ENCODE measurements at regions not wholly inside any gene's neighbourhood (a gene's known extent, or its start where the extent isn't known, plus 50 kb on each side); places are given as distances from the start of the nearest gene placed in this dataset.

DNA sequence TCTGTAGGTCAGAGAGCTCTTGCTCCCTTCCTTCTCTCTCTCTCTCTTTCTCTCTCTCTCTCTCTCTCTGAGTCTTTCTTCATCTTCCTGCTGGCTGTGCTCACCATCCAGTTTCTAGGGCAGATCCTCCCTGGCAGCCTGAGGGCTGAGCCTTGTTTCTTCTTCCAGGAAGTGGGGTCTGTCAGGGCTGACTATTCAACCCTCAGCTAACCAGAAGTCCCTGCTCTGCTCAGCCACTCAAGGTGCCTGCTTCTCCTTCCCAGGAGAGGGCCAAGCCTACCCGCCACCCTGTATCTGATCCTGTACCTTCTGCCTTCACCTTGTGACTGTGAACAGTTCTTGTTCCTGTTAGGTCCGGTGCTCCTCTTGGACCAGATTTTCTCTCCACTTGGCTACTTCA is 107.6 kb upstream of the ETV3 start:
- ATAC-seq (no peak), DNase-seq (ENCODE audit: low read depth, low spot score) (no peak)
- Histone ChIP-seq H3K27ac (ENCODE audit: low read depth, low read length) (no peak overlapping the region), H2AFZ (ENCODE audit: low read depth, low read length, poor library complexity, severe bottlenecking) (no peak overlapping the region), H4K20me1 (ENCODE audit: insufficient read depth) (no peaks in the 10 kb centered on the region), H3K36me3 (ENCODE audit: control insufficient read depth in 1 of 2, insufficient read depth in 2 of 2, low read length in 2 of 2) (no peaks in the 10 kb centered on the region), H3K9ac (ENCODE audit: low read length) (no peak overlapping the region), H3K4me3 (replicated peaks in 1 of 2; ENCODE audit: low read depth in 1 of 2, low read length in 2 of 2) (no peak overlapping the region), H3K9me3 (ENCODE audit: control insufficient read depth in 1 of 2, insufficient read depth in 1 of 2, low read depth in 1 of 2, low read length in 2 of 2) (no peaks in the 10 kb centered on the region), H3K4me2 (ENCODE audit: low read length) (no peak overlapping the region), H3K79me2 (ENCODE audit: insufficient read depth, low read length) (no peaks in the 10 kb centered on the region), H3K9me2 (ENCODE audit: insufficient read depth) (no peaks in the 10 kb centered on the region), H3K4me1 (ENCODE audit: control insufficient read depth in 1 of 2, insufficient read depth in 2 of 2, low read length in 2 of 2) (no peaks in the 10 kb centered on the region), H3K27me3 (ENCODE audit: insufficient read depth, low read length) (peaks cover 23% of the 10 kb centered on the region)
- POLR2A ChIA-PET = no interaction called here
- RAD21 ChIA-PET (ENCODE audit: low non-redundant PET in 1 of 2, low total read pairs in 2 of 2, uncharacterized antibody in 2 of 2, unreplicated experiment in 2 of 2) = no interaction called here
- BruUV-seq (replicated peaks) = no TSS peak
- CTCF ChIA-PET = no interaction called here
- TF ChIP-seq TCF7L2 (IDR thresholded peaks at IDR 0.05; ENCODE audit: borderline replicate concordance, extremely low read depth, insufficient read depth, insufficient read length) (no peak), SIN3A (IDR thresholded peaks at IDR 0.05; ENCODE audit: low read depth) (no peak), ZNF274 (IDR thresholded peaks at IDR 0.05; ENCODE audit: low read depth, low read length) (no peak), JUND (IDR thresholded peaks at IDR 0.05) (no peak), CEBPB (IDR thresholded peaks at IDR 0.05; ENCODE audit: low read depth) (no peak), ELF1 (IDR thresholded peaks at IDR 0.05; ENCODE audit: borderline replicate concordance, low read depth) (no peak), POLR2A (IDR thresholded peaks at IDR 0.05; ENCODE audit: borderline replicate concordance, extremely low read depth, insufficient read depth, insufficient read length) (no peak), EZH2phosphoT487 (IDR thresholded peaks at IDR 0.05; ENCODE audit: borderline replicate concordance) (no peak), SP1 (IDR thresholded peaks at IDR 0.05; ENCODE audit: low read depth) (no peak)
- TF ChIP-seq, protein P1, sequence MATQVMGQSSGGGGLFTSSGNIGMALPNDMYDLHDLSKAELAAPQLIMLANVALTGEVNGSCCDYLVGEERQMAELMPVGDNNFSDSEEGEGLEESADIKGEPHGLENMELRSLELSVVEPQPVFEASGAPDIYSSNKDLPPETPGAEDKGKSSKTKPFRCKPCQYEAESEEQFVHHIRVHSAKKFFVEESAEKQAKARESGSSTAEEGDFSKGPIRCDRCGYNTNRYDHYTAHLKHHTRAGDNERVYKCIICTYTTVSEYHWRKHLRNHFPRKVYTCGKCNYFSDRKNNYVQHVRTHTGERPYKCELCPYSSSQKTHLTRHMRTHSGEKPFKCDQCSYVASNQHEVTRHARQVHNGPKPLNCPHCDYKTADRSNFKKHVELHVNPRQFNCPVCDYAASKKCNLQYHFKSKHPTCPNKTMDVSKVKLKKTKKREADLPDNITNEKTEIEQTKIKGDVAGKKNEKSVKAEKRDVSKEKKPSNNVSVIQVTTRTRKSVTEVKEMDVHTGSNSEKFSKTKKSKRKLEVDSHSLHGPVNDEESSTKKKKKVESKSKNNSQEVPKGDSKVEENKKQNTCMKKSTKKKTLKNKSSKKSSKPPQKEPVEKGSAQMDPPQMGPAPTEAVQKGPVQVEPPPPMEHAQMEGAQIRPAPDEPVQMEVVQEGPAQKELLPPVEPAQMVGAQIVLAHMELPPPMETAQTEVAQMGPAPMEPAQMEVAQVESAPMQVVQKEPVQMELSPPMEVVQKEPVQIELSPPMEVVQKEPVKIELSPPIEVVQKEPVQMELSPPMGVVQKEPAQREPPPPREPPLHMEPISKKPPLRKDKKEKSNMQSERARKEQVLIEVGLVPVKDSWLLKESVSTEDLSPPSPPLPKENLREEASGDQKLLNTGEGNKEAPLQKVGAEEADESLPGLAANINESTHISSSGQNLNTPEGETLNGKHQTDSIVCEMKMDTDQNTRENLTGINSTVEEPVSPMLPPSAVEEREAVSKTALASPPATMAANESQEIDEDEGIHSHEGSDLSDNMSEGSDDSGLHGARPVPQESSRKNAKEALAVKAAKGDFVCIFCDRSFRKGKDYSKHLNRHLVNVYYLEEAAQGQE (IDR thresholded peaks at IDR 0.05; ENCODE audit: low read depth) = no peak
- TF ChIP-seq, protein P2, sequence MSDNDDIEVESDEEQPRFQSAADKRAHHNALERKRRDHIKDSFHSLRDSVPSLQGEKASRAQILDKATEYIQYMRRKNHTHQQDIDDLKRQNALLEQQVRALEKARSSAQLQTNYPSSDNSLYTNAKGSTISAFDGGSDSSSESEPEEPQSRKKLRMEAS (IDR thresholded peaks at IDR 0.05) = no peak
- intact Hi-C loops (cut with micrococcal nuclease) = no loop called here
